ENCODE measurements at regions not wholly inside any gene's neighbourhood (a gene's known extent, or its start where the extent isn't known, plus 50 kb on each side); places are given as distances from the start of the nearest gene placed in this dataset.

- no peak for TF ChIP-seq MYC (IDR thresholded peaks at IDR 0.05; ENCODE audit: low read depth, low read length)
- TF ChIP-seq POLR2A (IDR thresholded peaks at IDR 0.05; ENCODE audit: extremely low read depth, insufficient read length) = no peak
- TF ChIP-seq CTCF (IDR thresholded peaks at IDR 0.05; ENCODE audit: low read depth, low read length) = no peak
Observed at GRCh38 chr3:152714507-152714906, 120.4 kb upstream of the P2RY1 start.

Data from NB4 (cell line).